Erythroblast (primary cell): ENCODE measurements at regions not wholly inside any gene's neighbourhood (a gene's known extent, or its start where the extent isn't known, plus 50 kb on each side); places are given as distances from the start of the nearest gene placed in this dataset.

ENCODE experiments used
- DNase-seq, 2 experiments: peaks; one replicate each; lab custom pipeline; 2025; lab: John Stamatoyannopoulos, UW
- GATA1 ChIP-seq: IDR thresholded peaks from 2 replicates; pipeline ENCODE4 v1.6.1; 2011; ENCODE audit warnings: low read depth, mild to moderate bottlenecking, control low read depth, low read length, moderate library complexity
- POLR2A ChIP-seq: IDR thresholded peaks from 2 replicates; pipeline ENCODE4 v1.6.1; 2011; ENCODE audit warnings: mild to moderate bottlenecking, low read length

DNA sequence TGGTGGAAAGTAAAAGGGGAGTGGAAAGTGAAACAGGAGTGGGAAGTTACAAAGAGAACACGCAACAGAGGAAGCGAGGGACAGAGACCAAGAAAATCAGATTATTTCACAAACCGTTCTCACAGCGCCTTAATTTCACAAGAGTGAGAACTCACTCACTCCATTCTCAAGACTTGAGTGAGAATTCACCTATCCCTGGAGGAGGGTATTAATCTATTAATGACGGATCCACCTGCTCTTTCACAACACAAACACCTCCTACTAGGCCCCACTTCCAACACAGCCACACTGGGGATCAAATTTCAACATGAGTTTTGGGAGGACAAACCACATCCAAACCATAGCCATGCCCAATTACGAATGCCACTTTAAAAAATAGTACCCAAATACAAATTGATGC lies 297.6 kb downstream of the GPAM start:
- DNase-seq, result no peak
- no peak for TF ChIP-seq GATA1
- TF ChIP-seq POLR2A, result no peak

DNA sequence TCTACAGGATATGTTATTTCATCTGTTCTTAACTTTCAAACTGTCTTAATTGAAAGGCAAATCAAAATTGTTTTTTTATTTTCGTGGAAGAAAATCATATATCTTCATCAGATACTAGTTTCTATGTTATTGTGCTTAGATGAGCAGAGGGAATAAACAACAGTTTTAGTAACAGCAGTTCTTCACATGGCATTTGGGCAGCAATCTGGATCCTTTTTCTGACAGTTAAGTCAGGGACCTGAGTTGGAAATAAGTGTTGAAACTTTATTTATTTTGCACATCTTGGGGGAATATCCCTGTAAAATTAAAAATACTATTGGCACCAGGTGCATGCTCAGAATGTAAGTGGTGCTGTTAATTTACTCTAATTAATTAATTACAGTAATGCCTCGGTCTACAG lies 296.3 kb downstream of the GPAM start:
- TF ChIP-seq GATA1, result no peak
- TF ChIP-seq POLR2A, result no peak
- no peak for DNase-seq

DNA sequence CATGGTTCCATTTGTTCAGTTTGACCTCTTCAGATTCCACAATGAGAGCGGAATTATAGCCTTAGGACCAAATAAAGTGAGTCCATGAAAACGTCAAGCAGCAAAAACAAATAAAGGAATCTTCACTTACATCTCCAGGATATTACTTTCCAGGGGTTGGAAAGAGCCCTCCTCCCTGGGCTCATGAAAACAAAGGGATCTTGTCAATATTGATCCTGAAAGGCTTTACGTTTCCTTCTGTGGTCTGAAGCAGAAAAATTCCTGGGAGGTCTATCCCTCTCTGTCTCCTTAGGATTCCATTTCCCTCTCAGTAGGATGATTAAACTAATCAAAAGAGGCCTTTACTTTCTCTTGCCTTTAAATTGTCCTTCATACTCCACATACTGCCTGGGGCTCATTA lies 293.5 kb downstream of the GPAM start:
- DNase-seq, result no peak
- TF ChIP-seq POLR2A (no peak), GATA1 (no peak)

DNA sequence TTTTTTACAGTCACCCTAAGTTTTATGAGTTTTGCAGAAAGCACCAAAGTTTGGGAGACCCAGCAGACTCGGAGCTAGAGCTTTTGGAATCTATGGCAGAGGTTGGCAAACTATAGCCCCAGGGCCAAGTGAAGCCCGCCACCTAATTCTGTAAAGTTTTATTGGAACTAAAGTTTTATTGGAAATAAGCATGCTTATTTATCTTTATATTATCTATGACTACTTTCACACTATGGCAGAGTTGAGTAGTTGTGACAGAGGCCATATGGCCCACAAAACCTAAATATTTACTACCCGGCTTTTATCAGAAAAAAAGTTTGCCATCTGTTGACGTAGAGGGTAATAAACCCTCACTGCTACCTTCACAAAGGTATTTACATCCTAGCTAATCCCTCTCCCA lies 267.6 kb downstream of the GPAM start:
- TF ChIP-seq POLR2A, result no peak
- TF ChIP-seq GATA1, result no peak
- no peak for DNase-seq

DNA sequence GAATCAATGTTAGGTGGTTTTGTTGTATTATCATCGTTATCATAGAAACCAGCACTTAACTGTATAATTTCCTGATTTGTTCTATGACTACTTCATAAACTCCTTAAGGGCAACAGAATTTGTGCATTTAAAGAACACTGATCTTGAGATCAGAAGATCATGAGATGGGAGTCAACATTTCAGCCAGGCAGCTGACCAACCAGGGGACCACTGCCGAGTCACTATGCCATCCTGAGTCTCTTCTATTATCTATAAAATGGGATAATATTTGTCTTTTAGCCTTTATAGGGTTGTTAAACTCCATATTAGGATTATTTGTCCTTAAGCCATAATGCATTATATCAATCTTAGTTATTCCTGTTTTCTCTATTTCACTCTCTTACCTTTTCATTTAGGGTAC lies 261.7 kb downstream of the GPAM start:
- no peak for DNase-seq
- TF ChIP-seq GATA1, result no peak
- TF ChIP-seq POLR2A, result no peak

DNA sequence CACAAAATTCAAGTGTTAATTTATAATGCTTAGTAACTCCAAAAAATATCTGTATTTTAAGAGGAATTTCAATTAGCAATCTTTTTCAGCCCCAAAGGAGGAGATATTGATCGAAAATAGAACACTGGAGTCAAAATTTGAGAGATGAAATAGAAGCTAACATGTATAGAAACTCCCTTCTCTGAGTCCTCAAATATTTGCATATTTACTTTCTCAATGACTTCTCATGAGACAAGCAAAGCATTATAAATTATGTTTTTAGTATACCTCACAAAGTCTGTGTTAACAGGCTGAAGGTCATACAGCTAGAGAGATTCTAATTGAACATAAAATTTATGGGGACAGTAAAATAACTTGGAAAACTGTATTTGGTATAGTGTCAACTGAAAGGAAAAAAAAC lies 260.5 kb downstream of the GPAM start:
- DNase-seq, result no peak
- no peak for TF ChIP-seq POLR2A
- no peak for TF ChIP-seq GATA1

DNA sequence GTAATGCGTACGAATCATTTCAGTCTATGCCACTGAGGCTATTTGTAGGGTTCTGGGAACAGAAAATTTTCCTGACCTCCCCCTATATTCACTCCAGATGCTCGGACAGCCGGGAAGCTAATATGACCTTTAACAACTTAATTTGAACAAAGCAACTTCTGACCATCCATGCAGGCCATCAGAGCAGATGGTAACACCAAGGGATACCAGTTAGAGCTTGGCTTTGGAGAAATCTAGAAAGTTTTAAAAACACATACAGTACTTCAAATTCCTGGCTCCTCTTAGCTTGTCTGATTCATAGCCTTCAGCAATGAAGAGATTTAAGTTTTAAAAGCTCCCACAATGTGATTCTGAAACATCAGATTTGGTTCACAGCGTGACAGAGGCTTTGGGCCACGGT lies 257.3 kb downstream of the GPAM start:
- TF ChIP-seq GATA1 (no peak), POLR2A (no peak)
- DNase-seq, result no peak

DNA sequence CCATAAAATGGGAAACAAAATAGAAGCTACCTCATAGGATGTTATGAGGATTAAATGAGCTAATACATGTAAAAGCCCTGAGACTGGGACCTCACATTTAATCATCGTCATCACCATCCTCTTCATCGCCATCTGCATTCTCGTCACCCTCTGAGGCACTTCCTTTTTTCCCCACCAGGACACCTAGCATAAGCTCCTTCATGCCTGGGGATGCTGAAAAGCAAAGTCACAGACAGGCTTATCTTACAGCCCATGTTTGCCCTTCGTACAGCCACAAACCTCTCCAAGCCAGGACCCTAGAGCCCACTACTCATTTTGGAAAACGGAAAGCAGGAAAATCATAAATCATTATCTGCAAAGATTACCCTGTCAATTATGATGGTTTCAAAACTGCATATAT lies 249.6 kb downstream of the GPAM start:
- DNase-seq, result no peak
- TF ChIP-seq GATA1, result no peak
- no peak for TF ChIP-seq POLR2A

DNA sequence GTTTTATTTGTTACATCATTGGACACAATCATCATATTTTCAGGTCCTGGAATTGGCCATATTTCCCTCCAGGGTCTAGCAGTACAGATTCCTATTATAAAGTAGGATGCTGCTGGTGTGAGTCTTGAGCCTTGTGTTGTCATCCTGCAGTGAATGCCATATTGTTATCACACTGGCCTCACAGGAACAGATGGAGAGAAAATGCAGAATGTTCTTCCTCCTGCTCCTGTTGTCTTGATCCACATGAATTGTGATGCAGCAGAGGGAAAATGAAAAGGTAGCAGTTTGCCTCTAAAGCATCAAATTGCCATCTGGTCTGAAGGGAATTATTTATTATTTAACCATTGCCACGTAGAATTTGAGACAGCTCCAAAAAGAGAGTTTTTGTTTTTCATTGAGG lies 248.6 kb downstream of the GPAM start:
- no peak for DNase-seq
- no peak for TF ChIP-seq GATA1
- no peak for TF ChIP-seq POLR2A

DNA sequence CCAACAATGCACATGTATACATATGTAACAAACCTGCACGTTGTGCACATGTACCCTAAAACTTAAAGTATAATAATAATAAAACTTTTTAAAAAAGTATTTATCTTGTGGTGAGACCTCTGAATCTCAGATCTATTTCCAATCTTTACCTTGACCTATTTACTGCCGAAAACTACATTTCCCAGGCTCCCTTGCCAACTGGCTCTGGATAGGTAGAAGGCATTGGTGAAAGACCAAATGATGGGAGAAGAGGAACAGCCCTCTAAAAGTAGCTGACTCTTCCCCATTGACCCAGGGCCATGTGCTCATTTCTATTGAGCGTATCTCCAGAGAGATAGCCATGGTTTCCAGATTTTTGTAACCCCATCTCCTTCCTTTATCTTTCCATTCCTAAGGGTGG lies 247.4 kb downstream of the GPAM start:
- TF ChIP-seq POLR2A, result no peak
- TF ChIP-seq GATA1, result no peak
- no peak for DNase-seq

DNA sequence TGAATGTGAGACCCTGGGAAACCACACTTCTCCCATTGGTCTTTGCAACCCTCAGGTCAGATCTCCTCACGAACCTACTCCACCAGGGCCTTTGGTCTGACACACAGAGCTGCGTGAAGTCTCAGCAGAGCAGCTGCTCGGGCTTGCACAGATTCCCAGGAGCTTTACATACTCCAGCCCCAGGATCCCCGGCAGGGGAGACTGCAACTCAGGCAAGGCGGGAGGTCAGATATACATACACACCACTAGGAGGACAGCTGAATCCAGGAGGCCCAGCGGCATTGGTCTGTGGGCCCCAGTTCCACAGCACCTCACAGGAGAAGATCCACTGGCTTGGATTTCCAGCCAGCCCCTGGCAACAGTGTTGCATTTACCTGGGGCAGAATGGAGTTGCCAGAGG lies 239.2 kb downstream of the GPAM start:
- DNase-seq, result no peak
- no peak for TF ChIP-seq GATA1
- TF ChIP-seq POLR2A, result no peak

DNA sequence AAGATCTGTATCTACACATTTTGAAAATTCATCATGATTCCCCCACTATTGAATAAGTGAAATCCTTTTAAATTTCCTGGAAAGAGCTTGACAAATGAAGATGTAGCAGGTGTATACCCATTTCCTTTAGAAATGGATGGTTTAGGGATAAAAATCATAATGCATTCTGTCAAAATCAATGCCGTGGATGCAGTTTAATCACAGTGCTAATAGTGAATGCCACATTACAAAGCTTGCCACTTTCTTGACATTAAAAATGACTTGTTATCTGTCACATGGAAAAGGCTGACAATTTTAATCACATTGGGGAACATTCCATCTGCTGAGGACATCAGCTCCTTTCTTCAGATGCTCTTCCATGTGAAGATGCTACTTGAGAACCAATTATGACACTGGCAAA lies 229.6 kb downstream of the GPAM start:
- no peak for DNase-seq
- no peak for TF ChIP-seq POLR2A
- no peak for TF ChIP-seq GATA1

DNA sequence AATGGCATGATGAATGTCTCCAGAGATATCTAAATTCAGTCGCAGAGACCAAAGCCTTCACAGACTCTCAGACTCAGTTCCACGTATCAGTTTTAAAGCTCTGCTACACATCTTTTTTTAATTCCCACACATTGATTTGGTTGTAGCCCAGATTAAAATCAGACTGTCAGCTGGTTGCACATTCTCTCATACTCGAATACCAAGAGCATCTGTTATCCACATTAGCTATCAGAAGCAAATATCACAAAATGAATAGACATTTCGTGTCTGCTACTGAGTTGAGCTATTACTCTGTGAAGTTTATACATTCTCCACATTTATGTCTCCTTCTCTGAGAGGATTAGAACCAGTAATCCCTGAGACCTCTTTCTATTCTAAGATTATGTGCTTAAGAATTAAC lies 229.2 kb downstream of the GPAM start:
- no peak for DNase-seq
- TF ChIP-seq POLR2A (no peak), GATA1 (no peak)

DNA sequence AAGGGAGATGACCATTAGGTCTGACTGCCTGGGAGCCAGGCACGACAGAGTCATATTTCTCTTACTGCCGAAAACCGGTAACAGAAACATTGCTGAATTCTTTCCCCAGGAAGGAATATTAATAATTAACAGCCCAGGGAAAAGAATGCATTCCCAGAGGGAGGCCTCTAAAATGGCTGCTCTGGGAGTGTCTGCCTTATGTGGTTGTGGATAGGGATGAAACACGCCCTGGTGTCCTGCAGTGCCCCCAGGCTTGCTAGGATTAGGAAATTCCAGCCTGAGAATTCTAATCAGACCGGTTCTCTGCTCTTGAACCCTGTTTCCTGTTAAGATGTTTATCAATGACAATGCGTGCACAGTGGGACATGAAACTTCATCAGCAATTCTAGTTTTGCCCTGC lies 226.7 kb downstream of the GPAM start:
- TF ChIP-seq POLR2A, result no peak
- TF ChIP-seq GATA1, result no peak

DNA sequence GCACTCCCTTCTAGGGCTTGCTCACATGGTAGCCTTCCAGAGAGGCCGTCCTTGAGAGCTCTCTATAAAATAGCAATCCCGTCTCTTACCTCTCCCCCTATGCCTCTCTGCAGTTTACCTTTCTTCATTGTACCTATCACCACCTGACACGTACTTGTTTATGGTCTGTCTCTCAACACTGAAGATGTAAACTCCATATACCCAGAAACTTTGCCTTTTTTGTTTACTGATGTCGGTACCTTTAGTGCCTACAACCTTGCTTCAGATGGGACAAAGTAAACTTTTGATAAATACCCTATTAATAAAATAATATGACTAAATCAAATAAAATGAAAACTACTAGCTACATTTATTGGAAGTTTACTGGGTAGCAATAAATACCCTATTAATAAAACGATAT lies 220.6 kb downstream of the GPAM start:
- DNase-seq, result no peak
- TF ChIP-seq GATA1, result no peak
- TF ChIP-seq POLR2A, result no peak

More for the DNA sequence above, 226.7 kb downstream of the GPAM start:
- no peak for DNase-seq

DNA sequence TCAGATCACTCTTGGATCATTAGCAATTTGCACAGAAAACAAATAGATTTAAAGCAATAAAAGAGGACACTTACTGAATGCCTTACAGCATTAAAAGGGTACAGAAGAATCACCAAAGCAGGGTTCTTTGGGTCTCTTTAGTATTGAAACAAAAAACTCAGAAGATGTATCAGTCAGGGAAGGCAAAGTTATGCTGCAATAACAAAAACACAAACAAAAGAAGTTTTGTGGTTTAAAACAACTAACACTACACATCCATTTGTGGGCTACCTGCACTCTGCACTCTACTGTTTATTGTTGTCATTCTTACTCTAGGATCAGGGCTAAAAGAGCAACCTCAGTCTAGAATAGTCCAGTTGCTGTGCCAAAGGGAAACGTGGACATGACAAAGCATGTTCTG lies 216.4 kb downstream of the GPAM start:
- TF ChIP-seq GATA1, result no peak
- TF ChIP-seq POLR2A, result no peak
- no peak for DNase-seq
